Mesothelial cell of epicardium (in vitro differentiated cells): ENCODE measurements at regions not wholly inside any gene's neighbourhood (a gene's known extent, or its start where the extent isn't known, plus 50 kb on each side); places are given as distances from the start of the nearest gene placed in this dataset.

Experiments
- DNase-seq, 2 experiments: peaks; one replicate each; pipeline ENCODE4 v3.0.0; 2021; ENCODE audit warnings: low spot score in 2 of 2; ENCODE audit not compliant: unreplicated experiment in 2 of 2
- H3K27ac Mint-ChIP-seq: 2 replicates; pipeline ENCODE4 v1.8.0; 2021; ENCODE audit warnings: mixed read lengths
- H3K27me3 Mint-ChIP-seq: 2 replicates; pipeline ENCODE4 v1.8.0; 2021; ENCODE audit warnings: low read depth, mixed read lengths
- H3K36me3 Mint-ChIP-seq: 2 replicates; pipeline ENCODE4 v1.8.0; 2021; ENCODE audit warnings: mixed read lengths
- H3K4me1 Mint-ChIP-seq: 2 replicates; pipeline ENCODE4 v1.8.0; 2021; ENCODE audit warnings: mixed read lengths
- H3K4me3 Mint-ChIP-seq: 2 replicates; pipeline ENCODE4 v1.8.0; 2021; ENCODE audit warnings: mild to moderate bottlenecking, moderate library complexity, mixed read lengths
- H3K9me3 Mint-ChIP-seq: 2 replicates; pipeline ENCODE4 v1.8.0; 2021; ENCODE audit warnings: mixed read lengths
- CTCF ChIP-seq: fragments of 200-600 bp; sonication (generic); IDR thresholded peaks from one replicate; pipeline ENCODE4 v1.5.0; 2021; ENCODE audit warnings: antibody characterized with exemption; ENCODE audit not compliant: unreplicated experiment

- Mint-ChIP-seq H3K27ac (no peak overlapping the region), H3K27me3 (peaks cover 67% of the 10 kb centered on the region), H3K9me3 (no peaks in the 10 kb centered on the region), H3K36me3 (no peaks in the 10 kb centered on the region), H3K4me1 (peaks cover 2% of the 10 kb centered on the region), H3K4me3 (no peak overlapping the region)
- no peak for DNase-seq
- no peak for TF ChIP-seq CTCF
Observed at GRCh38 chr3:10712121-10712520, 103.9 kb upstream of the SLC6A11 start.

- TF ChIP-seq CTCF, result no peak
- Mint-ChIP-seq H3K9me3 (no peaks in the 10 kb centered on the region), H3K27ac (no peak overlapping the region), H3K36me3 (no peaks in the 10 kb centered on the region), H3K27me3 (peaks cover 62% of the 10 kb centered on the region), H3K4me1 (no peaks in the 10 kb centered on the region), H3K4me3 (no peak overlapping the region)
- no peak for DNase-seq
Observed at GRCh38 chr3:10713656-10714055, 102.4 kb upstream of the SLC6A11 start.

- Mint-ChIP-seq H3K4me3 (no peak overlapping the region), H3K27me3 (peaks cover 53% of the 10 kb centered on the region), H3K27ac (no peak overlapping the region), H3K9me3 (no peaks in the 10 kb centered on the region), H3K36me3 (no peaks in the 10 kb centered on the region), H3K4me1 (no peaks in the 10 kb centered on the region)
- TF ChIP-seq CTCF, result no peak
- DNase-seq, result no peak
Observed at GRCh38 chr3:10715886-10716285, 100.1 kb upstream of the SLC6A11 start.

- H3K4me3 Mint-ChIP-seq, result no peak overlapping the region
- H3K27ac Mint-ChIP-seq, result no peak overlapping the region
- peaks cover 51% of the 10 kb centered on the region for H3K27me3 Mint-ChIP-seq
- H3K36me3 Mint-ChIP-seq, result no peaks in the 10 kb centered on the region
- DNase-seq, result no peak
- H3K9me3 Mint-ChIP-seq, result no peaks in the 10 kb centered on the region
- no peaks in the 10 kb centered on the region for H3K4me1 Mint-ChIP-seq
- TF ChIP-seq CTCF, result no peak
Observed at GRCh38 chr3:10716964-10717363, 99.1 kb upstream of the SLC6A11 start.

GRCh38 chr3:10717756-10718155, 98.3 kb upstream of the SLC6A11 start:
- H3K27me3 Mint-ChIP-seq, result peaks cover 51% of the 10 kb centered on the region
- no peaks in the 10 kb centered on the region for H3K9me3 Mint-ChIP-seq
- no peak for TF ChIP-seq CTCF
- H3K27ac Mint-ChIP-seq, result no peak overlapping the region
- no peaks in the 10 kb centered on the region for H3K36me3 Mint-ChIP-seq
- no peak overlapping the region for H3K4me3 Mint-ChIP-seq
- DNase-seq, result no peak
- no peaks in the 10 kb centered on the region for H3K4me1 Mint-ChIP-seq

- TF ChIP-seq CTCF, result no peak
- Mint-ChIP-seq H3K27me3 (peaks cover 51% of the 10 kb centered on the region), H3K4me3 (no peak overlapping the region), H3K9me3 (no peaks in the 10 kb centered on the region), H3K27ac (no peak overlapping the region), H3K36me3 (no peaks in the 10 kb centered on the region), H3K4me1 (no peaks in the 10 kb centered on the region)
- DNase-seq, result no peak
Observed at GRCh38 chr3:10721101-10721500, 94.9 kb upstream of the SLC6A11 start.
